ENCODE measurements at regions not wholly inside any gene's neighbourhood (a gene's known extent, or its start where the extent isn't known, plus 50 kb on each side); places are given as distances from the start of the nearest gene placed in this dataset.

DNA sequence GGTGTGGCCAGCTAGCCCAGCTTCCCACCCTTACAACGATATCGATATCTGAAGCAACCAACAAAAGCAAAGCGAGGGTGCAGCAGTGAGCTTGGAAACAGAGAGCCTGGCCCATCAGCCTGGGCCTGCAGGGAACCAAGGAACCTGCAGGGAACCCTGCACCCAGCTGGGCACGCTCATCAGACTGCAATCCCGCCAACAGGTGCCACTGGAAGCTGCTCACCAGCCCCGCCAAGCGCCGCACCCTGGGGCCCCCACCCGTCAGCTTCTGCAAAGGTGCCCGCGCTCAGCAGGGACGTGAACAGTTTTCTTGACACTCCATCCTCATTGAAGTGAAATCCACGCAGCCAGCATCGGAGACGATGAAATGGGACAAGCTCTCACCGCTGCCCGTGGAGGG lies 250.7 kb downstream of the RBFOX3 start:
- TF ChIP-seq TEAD4 (IDR thresholded peaks at IDR 0.05) (no peak), EP300 (IDR thresholded peaks at IDR 0.05; ENCODE audit: borderline replicate concordance) (no peak), ZBTB7A (IDR thresholded peaks at IDR 0.05; ENCODE audit: low read depth) (no peak), RAD21 (IDR thresholded peaks at IDR 0.05; ENCODE audit: low read depth) (no peak), FOXM1 (IDR thresholded peaks at IDR 0.05; ENCODE audit: borderline replicate concordance, low read depth) (no peak), EGR1 (IDR thresholded peaks at IDR 0.05) (no peak), CREB1 (IDR thresholded peaks at IDR 0.05; ENCODE audit: low read depth) (no peak), CEBPB (IDR thresholded peaks at IDR 0.05) (no peak), NFIC (IDR thresholded peaks at IDR 0.05) (no peak), YY1 (IDR thresholded peaks at IDR 0.05; ENCODE audit: low read depth) (no peak), TCF12 (IDR thresholded peaks at IDR 0.05; ENCODE audit: low read depth) (no peak), TAF1 (IDR thresholded peaks at IDR 0.05; ENCODE audit: low read depth) (no peak)
- TF ChIP-seq, protein P1, sequence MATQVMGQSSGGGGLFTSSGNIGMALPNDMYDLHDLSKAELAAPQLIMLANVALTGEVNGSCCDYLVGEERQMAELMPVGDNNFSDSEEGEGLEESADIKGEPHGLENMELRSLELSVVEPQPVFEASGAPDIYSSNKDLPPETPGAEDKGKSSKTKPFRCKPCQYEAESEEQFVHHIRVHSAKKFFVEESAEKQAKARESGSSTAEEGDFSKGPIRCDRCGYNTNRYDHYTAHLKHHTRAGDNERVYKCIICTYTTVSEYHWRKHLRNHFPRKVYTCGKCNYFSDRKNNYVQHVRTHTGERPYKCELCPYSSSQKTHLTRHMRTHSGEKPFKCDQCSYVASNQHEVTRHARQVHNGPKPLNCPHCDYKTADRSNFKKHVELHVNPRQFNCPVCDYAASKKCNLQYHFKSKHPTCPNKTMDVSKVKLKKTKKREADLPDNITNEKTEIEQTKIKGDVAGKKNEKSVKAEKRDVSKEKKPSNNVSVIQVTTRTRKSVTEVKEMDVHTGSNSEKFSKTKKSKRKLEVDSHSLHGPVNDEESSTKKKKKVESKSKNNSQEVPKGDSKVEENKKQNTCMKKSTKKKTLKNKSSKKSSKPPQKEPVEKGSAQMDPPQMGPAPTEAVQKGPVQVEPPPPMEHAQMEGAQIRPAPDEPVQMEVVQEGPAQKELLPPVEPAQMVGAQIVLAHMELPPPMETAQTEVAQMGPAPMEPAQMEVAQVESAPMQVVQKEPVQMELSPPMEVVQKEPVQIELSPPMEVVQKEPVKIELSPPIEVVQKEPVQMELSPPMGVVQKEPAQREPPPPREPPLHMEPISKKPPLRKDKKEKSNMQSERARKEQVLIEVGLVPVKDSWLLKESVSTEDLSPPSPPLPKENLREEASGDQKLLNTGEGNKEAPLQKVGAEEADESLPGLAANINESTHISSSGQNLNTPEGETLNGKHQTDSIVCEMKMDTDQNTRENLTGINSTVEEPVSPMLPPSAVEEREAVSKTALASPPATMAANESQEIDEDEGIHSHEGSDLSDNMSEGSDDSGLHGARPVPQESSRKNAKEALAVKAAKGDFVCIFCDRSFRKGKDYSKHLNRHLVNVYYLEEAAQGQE (IDR thresholded peaks at IDR 0.05; ENCODE audit: low read depth): no peak
- TF ChIP-seq, protein P2, sequence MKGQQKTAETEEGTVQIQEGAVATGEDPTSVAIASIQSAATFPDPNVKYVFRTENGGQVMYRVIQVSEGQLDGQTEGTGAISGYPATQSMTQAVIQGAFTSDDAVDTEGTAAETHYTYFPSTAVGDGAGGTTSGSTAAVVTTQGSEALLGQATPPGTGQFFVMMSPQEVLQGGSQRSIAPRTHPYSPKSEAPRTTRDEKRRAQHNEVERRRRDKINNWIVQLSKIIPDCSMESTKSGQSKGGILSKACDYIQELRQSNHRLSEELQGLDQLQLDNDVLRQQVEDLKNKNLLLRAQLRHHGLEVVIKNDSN (IDR thresholded peaks at IDR 0.05): no peak
- TF ChIP-seq, protein P3, sequence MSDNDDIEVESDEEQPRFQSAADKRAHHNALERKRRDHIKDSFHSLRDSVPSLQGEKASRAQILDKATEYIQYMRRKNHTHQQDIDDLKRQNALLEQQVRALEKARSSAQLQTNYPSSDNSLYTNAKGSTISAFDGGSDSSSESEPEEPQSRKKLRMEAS (IDR thresholded peaks at IDR 0.05): no peak

DNA sequence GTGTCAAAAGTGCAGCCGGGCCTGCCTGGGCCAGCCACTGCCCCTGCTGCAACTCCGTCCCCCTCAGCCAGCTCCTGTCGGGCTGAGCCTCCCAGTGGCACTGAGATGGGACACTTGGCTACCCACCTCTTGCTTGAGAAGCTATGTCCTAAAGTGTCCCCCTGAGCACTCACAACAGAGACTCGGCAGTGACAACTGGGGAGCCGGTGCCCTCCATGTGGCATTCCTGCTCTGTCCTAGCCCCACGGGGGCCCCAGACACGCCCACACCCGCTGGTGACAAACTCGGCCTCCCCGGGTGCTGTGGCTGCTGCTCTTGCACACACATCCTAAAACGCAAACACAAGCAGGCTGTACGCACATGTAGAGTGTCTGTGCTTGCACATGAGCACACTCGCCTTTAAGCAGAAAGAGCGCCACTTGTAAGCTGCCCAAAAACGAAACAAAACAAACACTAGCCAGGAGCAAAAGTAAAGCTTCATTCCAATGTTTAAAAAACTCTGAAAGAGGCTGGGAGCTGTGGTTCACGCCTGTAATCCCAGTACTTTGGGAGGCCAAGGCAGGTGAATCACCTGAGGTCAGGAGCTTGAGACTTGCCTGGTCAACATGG lies 253.9 kb downstream of the RBFOX3 start:
- TF ChIP-seq TAF1 (IDR thresholded peaks at IDR 0.05; ENCODE audit: low read depth) (no peak), RAD21 (IDR thresholded peaks at IDR 0.05; ENCODE audit: low read depth) (no peak), EP300 (IDR thresholded peaks at IDR 0.05; ENCODE audit: borderline replicate concordance) (no peak), YY1 (IDR thresholded peaks at IDR 0.05; ENCODE audit: low read depth) (no peak), EGR1 (IDR thresholded peaks at IDR 0.05) (no peak), CREB1 (IDR thresholded peaks at IDR 0.05; ENCODE audit: low read depth) (no peak), NFIC (IDR thresholded peaks at IDR 0.05) (no peak)
- TF ChIP-seq, protein P3 (IDR thresholded peaks at IDR 0.05): no peak
- TF ChIP-seq, protein P1 (IDR thresholded peaks at IDR 0.05; ENCODE audit: low read depth): no peak

DNA sequence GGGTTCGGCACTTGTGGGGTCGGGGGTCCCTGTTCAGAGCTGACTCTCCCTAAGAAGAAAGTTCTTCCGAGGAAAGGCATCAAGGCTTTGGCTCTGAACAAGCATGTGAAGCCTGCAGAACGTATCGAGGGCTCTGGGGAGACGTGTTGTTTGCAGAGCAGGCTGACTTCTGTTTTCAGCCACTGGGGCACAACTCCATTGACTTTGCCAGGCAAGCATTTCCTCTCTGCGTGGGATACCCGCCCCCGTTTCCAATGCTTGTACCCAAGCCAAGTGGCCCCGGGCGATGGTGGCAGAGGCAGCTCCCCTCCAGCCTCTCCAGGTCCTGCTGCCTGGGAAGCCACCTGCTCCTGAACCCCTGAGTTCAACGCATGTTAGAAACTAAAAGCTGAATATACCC lies 255.7 kb downstream of the RBFOX3 start:
- TF ChIP-seq TCF12 (IDR thresholded peaks at IDR 0.05; ENCODE audit: low read depth) (no peak), CREB1 (IDR thresholded peaks at IDR 0.05; ENCODE audit: low read depth) (no peak), YY1 (IDR thresholded peaks at IDR 0.05; ENCODE audit: low read depth) (no peak), TAF1 (IDR thresholded peaks at IDR 0.05; ENCODE audit: low read depth) (no peak), NFIC (IDR thresholded peaks at IDR 0.05) (no peak), ZBTB7A (IDR thresholded peaks at IDR 0.05; ENCODE audit: low read depth) (no peak), TEAD4 (IDR thresholded peaks at IDR 0.05) (no peak), CEBPB (IDR thresholded peaks at IDR 0.05) (no peak), EP300 (IDR thresholded peaks at IDR 0.05; ENCODE audit: borderline replicate concordance) (no peak), EGR1 (IDR thresholded peaks at IDR 0.05) (no peak), RAD21 (IDR thresholded peaks at IDR 0.05; ENCODE audit: low read depth) (no peak)
- TF ChIP-seq, protein P1 (IDR thresholded peaks at IDR 0.05; ENCODE audit: low read depth): no peak
- TF ChIP-seq, protein P2 (IDR thresholded peaks at IDR 0.05): no peak
- TF ChIP-seq, protein P3 (IDR thresholded peaks at IDR 0.05): no peak

DNA sequence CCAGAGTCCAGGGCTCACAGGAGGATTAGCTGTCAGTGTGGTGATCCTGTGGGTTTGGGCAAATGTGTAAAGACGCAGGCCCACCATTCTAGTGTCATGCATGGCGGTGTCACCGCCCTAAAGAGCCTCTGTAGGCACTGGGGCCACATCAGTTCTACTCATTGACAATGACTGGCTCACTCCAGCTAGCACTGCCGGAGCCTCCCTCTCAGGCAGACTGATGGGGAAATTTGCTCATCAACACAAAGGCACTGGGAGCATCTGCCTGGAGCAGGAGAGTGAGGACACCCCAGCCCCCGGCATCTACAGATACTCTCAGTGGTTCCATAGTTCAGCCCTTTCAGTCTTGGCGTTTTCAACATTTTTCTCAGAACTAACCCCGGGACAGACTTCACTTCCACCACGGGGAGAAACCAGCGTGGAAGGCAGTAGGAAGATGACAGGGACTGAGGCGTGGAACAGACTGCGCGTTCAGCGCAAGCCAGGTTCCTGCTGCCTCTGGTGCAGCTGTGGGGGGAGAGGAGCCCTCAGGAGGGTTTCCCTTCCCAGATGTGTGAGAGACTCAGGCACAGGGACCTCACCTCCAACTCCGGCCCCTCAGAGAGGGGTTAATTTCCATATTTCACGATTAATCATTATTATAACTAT lies 256.6 kb downstream of the RBFOX3 start:
- no peak for TF ChIP-seq NFIC (IDR thresholded peaks at IDR 0.05)
- TF ChIP-seq, protein P3 (IDR thresholded peaks at IDR 0.05): no peak
- TF ChIP-seq, protein P1 (IDR thresholded peaks at IDR 0.05; ENCODE audit: low read depth): no peak
- no peak for TF ChIP-seq ZBTB7A (IDR thresholded peaks at IDR 0.05; ENCODE audit: low read depth)
- no peak for TF ChIP-seq CREB1 (IDR thresholded peaks at IDR 0.05; ENCODE audit: low read depth)
